HL-60 (cell line): ENCODE measurements at regions not wholly inside any gene's neighbourhood (a gene's known extent, or its start where the extent isn't known, plus 50 kb on each side); places are given as distances from the start of the nearest gene placed in this dataset.

ENCODE experiments used
- CTCF ChIP-seq: IDR thresholded peaks from one replicate; pipeline ENCODE4 v1.5.1; 2011; ENCODE audit warnings: low read length, control low read depth, inconsistent platforms; ENCODE audit not compliant: insufficient read depth
- SPI1 ChIP-seq: IDR thresholded peaks from 2 replicates; pipeline ENCODE4 v1.6.1; 2012; ENCODE audit warnings: low read depth, mild to moderate bottlenecking, borderline replicate concordance
- TF ChIP-seq, protein P1 (sequence below): IDR thresholded peaks from 2 replicates; pipeline ENCODE4 v1.6.1; 2012; ENCODE audit warnings: low read depth; ENCODE audit not compliant: insufficient replicate concordance

DNA sequence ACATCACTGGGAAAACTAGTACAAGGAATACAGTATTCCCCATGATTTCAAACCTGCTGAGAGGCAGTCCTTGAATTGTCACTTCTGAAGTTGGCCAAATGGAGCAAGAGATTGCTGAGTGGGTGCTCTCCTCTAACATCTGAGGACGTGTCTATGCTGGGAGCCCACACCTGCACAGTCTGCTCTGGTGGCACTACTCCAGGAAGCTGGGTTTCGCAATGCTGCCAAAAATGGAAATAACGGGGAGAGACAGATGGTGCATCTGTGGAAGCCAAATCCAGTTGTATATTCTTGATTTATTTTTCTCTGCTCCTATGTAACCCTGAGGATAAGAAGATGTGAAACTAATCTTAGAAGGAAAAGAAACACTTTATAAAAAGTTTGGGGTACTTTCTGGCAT is 240.1 kb upstream of the CTSO start:
- TF ChIP-seq CTCF: no peak
- no peak for TF ChIP-seq SPI1
- TF ChIP-seq, protein P1, sequence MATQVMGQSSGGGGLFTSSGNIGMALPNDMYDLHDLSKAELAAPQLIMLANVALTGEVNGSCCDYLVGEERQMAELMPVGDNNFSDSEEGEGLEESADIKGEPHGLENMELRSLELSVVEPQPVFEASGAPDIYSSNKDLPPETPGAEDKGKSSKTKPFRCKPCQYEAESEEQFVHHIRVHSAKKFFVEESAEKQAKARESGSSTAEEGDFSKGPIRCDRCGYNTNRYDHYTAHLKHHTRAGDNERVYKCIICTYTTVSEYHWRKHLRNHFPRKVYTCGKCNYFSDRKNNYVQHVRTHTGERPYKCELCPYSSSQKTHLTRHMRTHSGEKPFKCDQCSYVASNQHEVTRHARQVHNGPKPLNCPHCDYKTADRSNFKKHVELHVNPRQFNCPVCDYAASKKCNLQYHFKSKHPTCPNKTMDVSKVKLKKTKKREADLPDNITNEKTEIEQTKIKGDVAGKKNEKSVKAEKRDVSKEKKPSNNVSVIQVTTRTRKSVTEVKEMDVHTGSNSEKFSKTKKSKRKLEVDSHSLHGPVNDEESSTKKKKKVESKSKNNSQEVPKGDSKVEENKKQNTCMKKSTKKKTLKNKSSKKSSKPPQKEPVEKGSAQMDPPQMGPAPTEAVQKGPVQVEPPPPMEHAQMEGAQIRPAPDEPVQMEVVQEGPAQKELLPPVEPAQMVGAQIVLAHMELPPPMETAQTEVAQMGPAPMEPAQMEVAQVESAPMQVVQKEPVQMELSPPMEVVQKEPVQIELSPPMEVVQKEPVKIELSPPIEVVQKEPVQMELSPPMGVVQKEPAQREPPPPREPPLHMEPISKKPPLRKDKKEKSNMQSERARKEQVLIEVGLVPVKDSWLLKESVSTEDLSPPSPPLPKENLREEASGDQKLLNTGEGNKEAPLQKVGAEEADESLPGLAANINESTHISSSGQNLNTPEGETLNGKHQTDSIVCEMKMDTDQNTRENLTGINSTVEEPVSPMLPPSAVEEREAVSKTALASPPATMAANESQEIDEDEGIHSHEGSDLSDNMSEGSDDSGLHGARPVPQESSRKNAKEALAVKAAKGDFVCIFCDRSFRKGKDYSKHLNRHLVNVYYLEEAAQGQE: no peak
